Spleen (tissue), 11 donors: ENCODE measurements at regions not wholly inside any gene's neighbourhood (a gene's known extent, or its start where the extent isn't known, plus 50 kb on each side); places are given as distances from the start of the nearest gene placed in this dataset.

Experiments used
- DNase-seq: peaks from one replicate; pipeline ENCODE4 v3.0.0-alpha.2; 2020
- H3K27ac ChIP-seq, 8 donors: fragments of 200-600 bp; sonication (generic) in 7 of 8; 1 replicate in 4 of 8; 2 replicates in 4 of 8; pipeline versions ENCODE4 v1.5.0 to v1.8.0; 2016 to 2021; ENCODE audit warnings: inconsistent platforms in 4 of 8, mild to moderate bottlenecking in 4 of 8, moderate library complexity in 1 of 8
- H3K27me3 ChIP-seq, 7 donors: fragments of 200-600 bp; sonication (generic) in 6 of 7; replicated peaks in 1 of 7; 1 replicate in 4 of 7; 2 replicates in 3 of 7; pipeline versions ENCODE4 v1.5.0 to v1.8.0; 2016 to 2021; ENCODE audit warnings: inconsistent platforms in 3 of 7, mild to moderate bottlenecking in 1 of 7
- H3K36me3 ChIP-seq, 6 donors: fragments of 200-600 bp; sonication (generic) in 5 of 6; 1 replicate in 4 of 6; 2 replicates in 2 of 6; pipeline versions ENCODE4 v1.5.0 to v1.8.0; 2016 to 2021; ENCODE audit warnings: inconsistent platforms in 2 of 6
- H3K4me1 ChIP-seq, 6 donors: fragments of 200-600 bp; sonication (generic) in 5 of 6; 1 replicate in 3 of 6; 2 replicates in 3 of 6; pipeline versions ENCODE4 v1.5.0 to v1.8.0; 2016 to 2021; ENCODE audit warnings: inconsistent platforms in 3 of 6
- H3K4me3 ChIP-seq, 8 donors: fragments of 200-600 bp; sonication (generic) in 7 of 8; 1 replicate in 4 of 8; 2 replicates in 4 of 8; pipeline versions ENCODE4 v1.5.0 to v1.8.0; 2016 to 2021; ENCODE audit warnings: inconsistent platforms in 4 of 8, mild to moderate bottlenecking in 4 of 8, moderate library complexity in 2 of 8
- H3K9me3 ChIP-seq, 8 donors: fragments of 200-600 bp; sonication (generic) in 7 of 8; 1 replicate in 4 of 8; 2 replicates in 4 of 8; pipeline versions ENCODE4 v1.5.0 to v1.8.0; 2016 to 2021; ENCODE audit warnings: inconsistent platforms in 4 of 8
- CTCF ChIP-seq, 11 experiments: fragments of 200-600 bp in 7 of 11; fragments of 450-650 bp in 4 of 11; sonication (generic) in 4 of 11; IDR thresholded peaks in 8 of 11; conservative IDR thresholded peaks in 3 of 11; 1 replicate in 7 of 11; 2 replicates in 4 of 11; pipeline versions ENCODE4 v1.4.0 to v1.8.0; 2016 to 2021; ENCODE audit warnings: antibody characterized with exemption in 11 of 11, inconsistent platforms in 4 of 11, mild to moderate bottlenecking in 1 of 11
- POLR2A ChIP-seq, 3 donors: fragments of 450-650 bp; IDR thresholded peaks; one replicate each; pipeline ENCODE4 v1.5.1; 2017; ENCODE audit warnings: antibody characterized with exemption in 3 of 3, mild to moderate bottlenecking in 1 of 3
- POLR2AphosphoS5 ChIP-seq, 3 donors: sonication (generic); formaldehyde crosslinking; IDR thresholded peaks; one replicate each; pipeline ENCODE4 v1.5.1; 2017; ENCODE audit warnings: antibody characterized with exemption in 3 of 3
- WGBS, 5 donors: extraction: QIAGEN DNeasy Blood & Tissue Kit in 3 of 5; methylation state at CpG; one replicate each; pipeline versions ENCODE4 v1.1.5 to v1.1.7; 2013 to 2018; 5-methylcytosine and 5-hydroxymethylcytosine counted together
- intact Hi-C: fragments of 100-400 bp; cut with DNase I; formaldehyde crosslinking; loops from one replicate; pipeline ENCODE4 v1.15.0; 2023; ENCODE audit warnings: low total_unique reads
- donor health status: healthy with polysubstance abuse.
- donor health status: DM: no; HTN: no; CAD: no; lungs with moderate emphysema.
- donor health status: DM: no; HTN: no; CAD: no.
- donor health status: Bipolar disorder and iron deficiency.
- donor health status: healthy.
- donor health status: DM: no; HTN: no; CAD: no.
- donor health status: DM: yes; HTN: yes; CAD: no.

GRCh38 chrX:73267979-73268378 is 53.3 kb upstream of the NAP1L2 start:
- no peaks in the 10 kb centered on the region for H3K9me3 ChIP-seq
- peaks cover 0 to 21% (median 0%) of the 10 kb centered on the region in 7 donors for H3K27me3 ChIP-seq
- DNase-seq, result no peak
- H3K4me1 ChIP-seq, result no peaks in the 10 kb centered on the region
- no peaks in the 10 kb centered on the region for H3K36me3 ChIP-seq
- TF ChIP-seq POLR2AphosphoS5 (IDR thresholded peaks at IDR 0.05) (no peak), CTCF (IDR thresholded peaks at IDR 0.05 in 8 of 11, conservative IDR thresholded peaks at IDR 0.05 in 3 of 11) (no peak), POLR2A (IDR thresholded peaks at IDR 0.05) (no peak)
- H3K27ac ChIP-seq, result no peak overlapping the region
- intact Hi-C loops, result no loop called here
- H3K4me3 ChIP-seq, result no peak overlapping the region

DNA sequence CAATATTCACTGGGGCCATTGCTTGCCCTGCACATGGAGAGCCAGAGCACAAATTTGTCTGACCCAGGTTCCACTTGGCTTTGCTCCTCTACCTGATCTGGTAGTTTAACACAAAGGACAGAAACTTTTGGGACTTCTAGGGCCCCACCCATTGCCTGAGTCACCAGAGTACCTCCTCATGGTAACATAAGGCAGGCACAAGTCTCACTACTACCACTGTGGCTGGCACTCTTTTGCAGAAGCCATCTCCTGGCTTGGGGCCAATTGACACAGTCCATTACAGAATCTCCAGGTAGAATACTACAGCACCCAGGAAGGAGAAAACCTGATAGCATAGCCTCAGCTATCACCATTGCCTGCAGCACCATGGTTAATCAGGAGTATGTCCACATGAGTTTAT is 52.6 kb upstream of the NAP1L2 start:
- intact Hi-C loops, result no loop called here
- H3K4me1 ChIP-seq, result no peaks in the 10 kb centered on the region
- TF ChIP-seq POLR2A (IDR thresholded peaks at IDR 0.05) (no peak), POLR2AphosphoS5 (IDR thresholded peaks at IDR 0.05) (no peak), CTCF (IDR thresholded peaks at IDR 0.05 in 8 of 11, conservative IDR thresholded peaks at IDR 0.05 in 3 of 11) (no peak)
- no peak for DNase-seq
- no peak overlapping the region for H3K27ac ChIP-seq
- H3K9me3 ChIP-seq, result no peaks in the 10 kb centered on the region
- no peaks in the 10 kb centered on the region for H3K36me3 ChIP-seq
- H3K27me3 ChIP-seq, result peaks cover 0 to 21% (median 0%) of the 10 kb centered on the region in 7 donors
- H3K4me3 ChIP-seq, result no peak overlapping the region

- Histone ChIP-seq H3K9me3 (no peaks in the 10 kb centered on the region), H3K4me1 (no peaks in the 10 kb centered on the region), H3K36me3 (no peaks in the 10 kb centered on the region), H3K27me3 (peaks cover 0 to 21% (median 0%) of the 10 kb centered on the region in 7 donors), H3K27ac (no peak overlapping the region), H3K4me3 (no peak overlapping the region)
- TF ChIP-seq POLR2A (IDR thresholded peaks at IDR 0.05) (no peak), CTCF (IDR thresholded peaks at IDR 0.05 in 8 of 11, conservative IDR thresholded peaks at IDR 0.05 in 3 of 11) (no peak), POLR2AphosphoS5 (IDR thresholded peaks at IDR 0.05) (no peak)
- 42 to 60% (median 51%) methylated on average over 1 to 2 of the region's 2 CpGs for WGBS, 5 donors
- intact Hi-C loops, result no loop called here
- DNase-seq, result no peak
Measured at GRCh38 chrX:73266766-73267165, 52.1 kb upstream of the NAP1L2 start.
